ENCODE measurements at regions not wholly inside any gene's neighbourhood (a gene's known extent, or its start where the extent isn't known, plus 50 kb on each side); places are given as distances from the start of the nearest gene placed in this dataset.

DNA sequence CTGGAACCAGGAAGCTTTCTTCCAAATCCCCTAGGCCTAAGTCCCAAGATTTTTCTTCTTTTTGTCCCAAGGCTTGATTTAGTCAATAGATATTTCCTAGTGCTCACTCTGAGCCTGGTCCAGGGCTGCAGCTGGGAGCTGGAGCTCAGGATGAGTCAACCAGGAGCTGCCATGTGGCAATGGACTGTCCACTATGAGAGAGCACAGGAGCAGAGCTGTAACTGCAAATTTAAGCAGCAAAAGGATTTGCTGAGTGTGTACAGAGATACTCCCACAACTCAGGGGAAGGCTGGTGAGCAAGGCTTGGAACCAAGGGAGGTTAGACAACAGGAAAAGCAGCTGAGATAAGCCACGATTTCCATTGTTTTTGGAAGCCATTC, 92.1 kb upstream of the CXCL12 start:
- DNase-seq: no peak

DNA sequence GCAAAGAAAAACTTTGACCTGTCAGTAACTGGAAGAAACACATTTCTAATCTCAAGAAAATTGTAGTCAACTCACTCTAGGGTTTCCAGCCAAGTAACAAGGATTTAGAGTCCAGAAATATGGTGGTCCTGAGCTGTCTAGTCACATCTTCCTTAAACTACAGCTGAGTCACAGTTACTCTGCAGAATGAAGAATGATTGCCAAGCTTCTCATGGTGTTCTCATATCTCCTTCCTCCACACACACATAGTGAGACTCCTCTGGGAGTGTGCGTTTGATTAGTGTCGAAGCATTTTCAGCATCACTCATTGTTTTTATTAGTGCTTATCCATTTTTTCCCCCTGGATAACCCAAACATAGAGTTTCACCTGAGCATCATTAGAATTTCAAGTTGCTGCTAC, 93.1 kb upstream of the CXCL12 start:
- DNase-seq: no peak

DNA sequence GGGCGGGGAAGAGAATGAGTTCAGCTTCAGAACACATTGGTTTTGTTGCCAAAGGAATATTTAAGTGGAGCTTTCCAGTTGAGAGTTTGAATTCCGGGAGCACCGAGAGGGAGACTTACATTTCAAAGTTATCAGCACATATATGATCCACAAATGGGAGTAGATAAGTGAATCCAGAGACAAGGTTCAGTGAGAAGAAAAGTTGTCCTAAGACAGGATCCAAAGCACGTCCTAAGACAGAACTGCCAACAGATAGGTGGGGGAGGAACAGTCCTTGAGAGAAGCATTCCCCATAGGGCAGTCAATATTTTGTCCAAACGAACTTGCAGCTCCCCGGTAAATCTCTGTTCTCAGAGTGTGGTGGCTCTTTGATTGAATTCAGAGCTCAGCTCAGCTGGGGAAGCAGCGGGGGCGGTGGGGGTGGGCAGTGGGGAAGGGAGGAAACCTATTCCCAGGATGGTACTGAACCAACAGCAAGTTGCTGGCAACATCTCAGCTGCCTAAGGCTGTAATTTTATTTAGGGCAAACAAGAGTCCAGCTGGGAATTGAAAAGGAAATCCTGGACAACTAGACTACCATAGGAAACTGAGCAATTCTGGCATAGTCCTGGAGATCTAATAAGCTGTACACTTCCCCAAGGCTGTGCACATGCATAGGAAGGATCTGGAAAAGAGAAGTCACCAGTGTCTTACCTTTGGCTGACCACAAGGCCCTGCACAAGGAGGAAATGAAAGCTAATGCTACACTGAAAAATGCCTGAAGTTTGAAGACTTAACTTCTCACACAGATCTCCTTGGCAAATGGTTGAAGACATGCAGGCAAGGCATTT, 94.2 kb upstream of the CXCL12 start:
- DNase-seq: no peak

DNA sequence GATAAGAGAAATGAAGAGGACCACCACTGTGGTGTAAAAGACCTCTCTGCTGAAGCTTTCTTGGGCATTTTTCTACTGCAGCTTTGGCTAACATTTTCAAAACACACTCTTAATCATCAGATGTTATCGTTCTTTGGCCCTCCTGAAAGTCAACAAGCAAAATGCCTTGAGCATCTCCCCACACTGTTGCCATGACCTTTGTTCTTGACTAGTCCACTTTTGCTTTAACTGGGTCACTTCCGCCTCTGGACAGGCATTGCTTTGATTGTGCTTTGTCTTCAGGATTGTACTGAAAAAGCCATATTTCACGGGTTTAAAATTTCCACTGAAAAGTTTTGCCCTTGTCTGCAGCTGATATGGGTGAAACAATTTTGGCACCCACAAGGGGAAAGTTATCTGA, 107.8 kb upstream of the CXCL12 start:
- DNase-seq: no peak

DNA sequence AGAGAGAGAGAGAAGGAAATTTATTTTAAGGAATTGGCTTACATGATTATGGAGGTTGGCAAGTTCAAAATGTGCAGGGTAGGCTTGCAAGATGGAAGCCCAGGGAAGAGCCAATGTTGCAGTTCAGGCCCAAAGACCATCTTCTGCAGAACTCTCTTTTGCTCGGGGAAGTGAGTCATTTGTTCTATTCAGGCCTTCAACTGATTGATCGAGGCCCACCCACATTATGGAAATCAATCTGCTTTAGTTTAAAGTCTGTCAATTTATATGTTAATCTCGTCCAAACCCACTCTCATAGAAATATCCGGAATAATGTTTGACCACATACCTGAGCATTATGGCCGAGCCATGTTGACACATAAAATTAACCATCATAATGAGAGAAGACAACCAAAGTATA, 113.3 kb upstream of the CXCL12 start:
- DNase-seq: no peak

DNA sequence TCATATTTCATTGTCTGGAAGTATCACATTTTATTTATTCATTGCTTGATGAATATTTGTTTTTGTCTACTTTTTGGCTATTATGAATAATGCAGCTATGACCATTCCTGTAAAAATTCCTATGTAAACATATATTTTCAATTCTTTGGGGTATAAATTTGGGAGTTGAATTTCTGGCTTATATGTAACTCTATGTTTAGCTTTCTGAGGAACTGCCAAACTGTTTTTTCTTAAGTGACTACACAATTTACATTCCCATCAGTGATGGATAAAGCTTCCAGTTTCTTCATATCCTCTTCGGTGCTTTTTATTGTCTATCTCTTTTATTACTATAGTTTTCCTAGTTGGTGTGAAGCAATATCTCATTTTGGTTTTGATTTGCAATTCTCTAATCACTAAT, 115.6 kb upstream of the CXCL12 start:
- DNase-seq: no peak

DNA sequence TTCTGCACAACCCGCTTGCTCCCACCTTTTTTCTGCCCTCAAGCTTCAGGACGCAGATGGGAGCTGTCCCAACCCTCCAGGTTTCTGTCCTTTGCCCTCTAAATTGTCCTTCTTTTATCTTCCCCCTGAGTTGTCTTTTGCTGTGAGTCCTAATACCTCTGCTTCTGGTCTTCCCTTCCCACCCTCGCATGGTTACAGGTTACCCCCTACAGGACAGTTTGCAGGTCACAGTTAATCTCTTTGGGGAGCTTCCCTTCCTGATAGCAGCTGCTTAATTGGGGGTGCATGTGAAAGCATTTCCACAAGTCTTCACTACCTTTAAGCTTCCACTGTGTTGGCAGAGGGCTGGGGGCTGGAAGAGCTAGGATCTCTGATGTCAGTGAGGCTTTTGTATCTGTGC, 121.5 kb upstream of the CXCL12 start:
- DNase-seq: no peak

DNA sequence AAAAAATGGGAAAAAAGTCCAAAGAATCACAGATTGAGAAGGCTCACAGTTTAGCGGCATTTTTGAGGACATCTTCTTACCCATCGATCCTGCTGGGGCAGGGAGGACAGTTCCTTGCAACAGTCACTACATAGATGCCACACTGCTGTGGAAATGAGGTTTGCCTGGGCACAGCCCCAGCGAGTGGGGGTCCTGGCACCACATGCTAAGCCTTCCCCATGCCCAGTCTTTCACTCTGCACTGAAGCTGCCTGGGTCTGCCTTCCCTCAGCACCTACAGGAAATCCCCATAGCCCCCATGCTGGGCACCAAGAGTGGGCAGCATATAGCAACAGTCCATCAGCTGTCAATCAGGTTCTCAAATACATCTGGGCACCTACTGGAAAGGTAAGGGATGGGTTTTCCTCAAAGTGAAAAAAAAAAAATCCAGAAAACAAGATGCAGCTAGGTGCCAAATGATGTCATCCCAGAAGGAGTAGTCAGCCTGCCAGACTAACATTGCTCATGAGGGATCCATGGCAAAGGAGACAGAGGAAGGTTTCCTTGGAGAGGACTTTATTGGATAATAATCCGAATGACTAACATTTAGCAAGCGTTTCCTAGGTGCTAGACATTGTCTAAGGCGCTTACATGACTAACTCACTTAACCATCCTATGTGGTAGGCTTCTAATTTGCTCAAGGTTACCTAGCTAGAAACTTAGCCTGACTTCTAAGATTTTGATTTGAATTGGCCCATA, 125.7 kb upstream of the CXCL12 start:
- DNase-seq: no peak

DNA sequence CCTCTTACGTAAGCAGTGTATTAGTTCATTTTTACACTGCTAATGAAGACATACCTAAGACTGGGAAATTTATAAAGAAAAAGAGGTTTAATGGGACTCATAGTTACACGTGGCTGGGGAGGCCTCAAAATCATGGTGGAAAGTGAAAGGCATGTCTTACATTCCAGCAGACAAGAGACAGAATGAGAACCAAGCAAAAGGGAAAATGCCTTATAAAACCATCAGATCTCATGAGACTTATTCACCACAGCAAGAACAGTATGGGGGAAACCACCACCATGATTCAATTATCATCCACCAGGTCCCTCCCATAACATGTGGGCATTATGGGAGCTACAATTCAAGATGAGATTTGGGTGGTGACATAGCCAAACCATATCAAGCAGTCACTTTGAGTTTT, 126.3 kb upstream of the CXCL12 start:
- DNase-seq: no peak

DNA sequence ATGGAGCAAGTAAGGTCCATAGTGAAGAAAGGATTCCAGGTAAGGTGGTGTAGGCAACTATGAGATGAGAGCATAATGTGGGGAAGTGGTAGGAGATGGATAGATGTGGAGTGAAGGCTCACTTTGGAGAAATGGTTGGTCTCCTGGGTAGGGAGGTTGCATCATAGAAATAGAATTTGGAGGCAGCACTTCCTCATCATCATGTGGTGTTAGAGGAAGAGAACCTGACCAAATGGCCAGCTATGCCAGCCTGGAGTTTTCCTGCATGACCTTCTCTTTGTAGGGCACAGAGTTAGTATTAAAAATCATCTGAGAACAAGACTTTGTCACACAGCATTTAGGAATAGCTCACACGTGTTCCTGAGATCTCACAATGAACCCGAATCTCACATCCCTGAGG, 126.7 kb upstream of the CXCL12 start:
- no peak for DNase-seq

DNA sequence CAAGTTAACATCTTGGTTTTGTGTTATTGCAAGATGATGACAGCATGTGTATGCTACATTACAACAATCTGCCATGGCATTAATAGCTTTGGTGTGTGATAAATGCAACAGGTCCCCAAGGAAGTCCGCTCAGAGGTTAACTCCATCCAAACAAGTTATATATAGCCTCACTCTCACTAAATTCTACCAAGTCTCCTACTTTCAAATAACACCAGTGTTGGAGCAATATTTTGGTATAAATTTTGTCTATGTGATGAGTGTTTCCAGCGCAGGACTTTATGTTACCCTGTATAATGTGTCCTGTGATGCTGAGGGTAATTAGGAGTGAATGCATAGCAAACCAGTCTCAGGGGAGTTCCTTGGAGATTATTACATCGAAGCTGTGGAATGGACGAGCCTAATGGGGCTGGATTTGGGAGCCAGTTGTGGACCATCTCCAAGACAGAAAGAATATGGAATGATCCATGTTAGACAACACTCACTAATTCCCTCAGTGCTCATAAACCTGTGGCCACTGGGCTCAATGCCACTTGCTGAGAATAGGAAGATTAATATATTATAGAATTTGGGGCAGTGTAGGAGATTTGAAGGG, 127.6 kb upstream of the CXCL12 start:
- no peak for DNase-seq

DNA sequence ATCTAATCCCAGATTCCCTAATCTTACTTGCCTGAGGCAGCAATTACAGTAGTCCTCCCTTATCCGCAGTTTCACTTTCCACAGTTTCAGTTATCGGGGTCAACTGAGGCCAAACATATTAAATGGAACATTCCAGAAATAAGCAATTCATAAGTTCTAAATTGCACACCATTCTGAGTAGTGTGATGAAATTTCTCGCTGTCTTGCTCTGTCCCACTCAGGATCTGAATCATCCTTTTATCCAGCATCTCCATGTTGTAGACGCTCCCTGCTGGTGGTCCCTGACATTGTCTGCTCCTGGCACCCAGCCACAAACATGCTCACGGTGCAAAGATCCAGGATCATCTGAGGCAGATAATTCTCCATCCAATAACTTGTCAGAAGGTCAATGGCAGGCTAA, 128.7 kb upstream of the CXCL12 start:
- DNase-seq: no peak

DNA sequence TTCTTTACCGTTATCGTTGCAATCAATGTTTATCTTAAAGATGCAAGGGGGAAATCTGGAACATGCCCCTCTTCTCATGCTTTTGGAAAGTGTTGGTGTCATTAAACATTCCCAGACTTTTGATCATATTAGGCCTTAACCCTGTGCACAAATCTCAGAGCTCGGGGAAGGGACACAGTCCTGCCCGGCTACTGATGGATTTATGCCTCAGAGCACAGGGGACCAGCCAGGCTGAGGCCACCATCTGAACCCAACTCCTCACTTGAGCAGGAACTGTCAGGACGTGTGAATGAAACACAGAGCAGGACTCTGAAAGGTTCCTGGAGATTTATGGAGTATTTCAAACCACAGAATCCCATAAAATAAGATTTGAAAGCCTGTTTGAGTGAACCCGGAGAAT, 132.0 kb upstream of the CXCL12 start:
- DNase-seq: no peak

DNA sequence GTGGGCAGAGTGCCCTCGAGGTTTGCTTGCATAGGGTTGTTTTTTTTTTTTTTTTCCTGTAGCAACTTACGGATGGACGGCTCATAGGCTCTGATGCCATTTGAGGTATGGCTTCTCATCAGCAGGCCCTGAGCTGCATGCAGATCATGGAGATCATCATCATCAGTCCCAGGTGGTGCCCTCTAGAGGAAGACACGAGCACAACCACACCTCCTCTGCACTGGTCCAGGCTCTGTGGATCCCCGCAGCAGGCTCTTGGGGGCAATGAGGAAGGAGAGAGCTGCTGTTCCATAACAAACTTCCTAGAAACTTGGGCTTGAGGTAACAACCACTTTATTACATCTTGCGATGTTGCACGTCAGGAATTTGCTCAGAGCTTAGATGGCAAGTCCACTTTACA, 132.7 kb upstream of the CXCL12 start:
- no peak for DNase-seq

DNA sequence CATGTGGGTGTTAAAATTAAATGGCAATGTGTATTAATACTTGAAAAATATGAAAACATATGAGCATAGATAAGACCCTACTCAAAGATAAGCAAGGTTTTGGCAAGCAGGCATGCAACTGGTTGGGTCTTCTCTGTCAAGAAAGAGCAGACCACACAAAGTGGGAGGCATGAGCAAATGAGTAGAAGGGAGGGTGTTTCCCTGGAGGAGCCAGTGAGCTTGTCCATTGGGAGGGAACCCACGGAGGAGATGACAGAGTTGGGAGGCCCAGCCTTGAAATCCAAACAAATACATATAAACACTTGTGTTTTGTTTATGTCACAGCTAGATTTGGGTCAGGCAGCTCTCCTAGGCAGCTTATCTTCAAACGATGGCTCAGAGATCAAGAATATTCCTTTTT, 134.5 kb upstream of the CXCL12 start:
- no peak for DNase-seq

DNA sequence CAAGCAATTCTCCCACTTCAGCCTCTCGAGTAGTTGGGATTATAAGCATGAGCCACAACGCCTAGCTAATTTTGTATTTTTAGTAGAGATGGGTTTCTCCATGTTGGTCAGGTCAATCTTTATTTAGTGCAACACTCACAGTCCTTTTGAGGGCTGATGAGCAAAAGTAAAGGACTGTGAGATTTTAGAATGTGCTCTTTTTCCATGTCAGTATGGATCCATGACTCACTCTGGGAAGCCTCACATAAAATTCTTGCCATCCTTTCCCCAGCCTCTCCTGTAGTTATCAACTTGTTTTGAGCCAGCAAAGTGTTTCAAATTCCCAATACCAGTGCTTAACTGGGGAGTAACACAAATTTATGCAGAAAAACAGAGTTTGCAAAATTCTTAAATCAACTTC, 135.8 kb upstream of the CXCL12 start:
- DNase-seq: no peak

DNA sequence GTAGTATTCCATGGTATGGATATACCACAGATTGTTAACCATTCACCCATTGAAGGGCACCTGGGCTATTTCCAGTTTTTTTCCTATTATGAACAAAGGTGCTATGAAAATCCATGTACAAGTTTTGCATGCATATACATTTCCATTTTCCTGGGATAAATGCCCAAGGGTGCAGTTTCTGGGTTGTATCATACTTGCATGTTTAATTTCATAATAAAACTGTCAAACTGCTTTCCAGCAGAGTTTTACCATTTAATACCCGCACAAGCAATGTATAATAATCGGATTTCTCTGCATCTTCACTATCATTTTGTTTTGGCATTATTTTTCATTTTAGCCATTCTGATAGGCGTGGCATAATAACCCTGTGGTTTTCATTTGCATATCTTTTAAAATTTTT, 154.3 kb upstream of the CXCL12 start:
- DNase-seq: no peak

DNA sequence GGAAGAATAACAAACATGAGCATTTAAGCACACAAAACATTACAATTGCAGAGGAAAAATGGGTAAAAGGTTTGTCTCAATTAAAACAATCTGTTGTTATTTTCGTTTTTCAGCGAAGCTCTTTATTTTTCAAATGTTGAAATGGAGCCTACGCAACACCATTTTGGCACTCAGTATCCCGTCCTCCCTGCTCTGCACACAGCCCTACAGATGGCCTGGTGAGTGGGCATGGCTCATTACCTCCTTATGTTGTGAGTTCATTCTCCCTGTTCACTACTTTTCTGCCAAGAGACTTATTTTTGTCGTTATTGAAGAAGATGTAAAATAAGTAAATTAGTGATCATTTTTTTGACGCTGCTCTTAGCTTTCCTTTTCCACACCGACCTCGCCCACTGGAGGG, 167.8 kb upstream of the CXCL12 start:
- no peak for DNase-seq

DNA sequence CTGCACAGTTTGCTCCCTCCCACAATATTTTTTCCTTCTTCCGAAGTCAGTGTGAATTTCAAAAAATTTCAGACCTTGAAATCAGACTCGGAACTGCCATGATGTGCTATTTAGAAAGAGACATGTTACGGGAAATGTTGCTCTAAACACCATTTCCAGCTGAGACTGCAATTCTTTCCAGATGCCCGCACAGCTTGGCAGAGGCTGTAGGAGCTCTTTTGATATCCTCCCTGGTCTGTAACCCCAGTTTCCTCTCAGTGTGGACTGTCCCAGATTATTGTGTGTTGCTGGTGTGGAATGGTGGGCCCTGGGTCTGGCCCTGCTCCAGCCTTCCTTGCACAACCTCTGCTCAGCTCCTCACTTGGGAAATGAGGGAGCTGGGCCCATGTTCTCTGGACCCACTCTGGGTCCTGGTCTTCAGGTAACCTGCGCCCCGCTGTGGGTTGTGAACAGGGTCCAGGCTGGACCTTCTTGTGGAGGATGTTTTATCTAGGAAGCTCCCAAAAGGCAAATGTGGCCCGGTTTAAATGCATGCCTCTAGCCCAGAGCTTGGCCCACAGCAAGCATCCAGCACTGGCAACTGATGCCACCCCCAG, 172.8 kb upstream of the CXCL12 start:
- no peak for DNase-seq

DNA sequence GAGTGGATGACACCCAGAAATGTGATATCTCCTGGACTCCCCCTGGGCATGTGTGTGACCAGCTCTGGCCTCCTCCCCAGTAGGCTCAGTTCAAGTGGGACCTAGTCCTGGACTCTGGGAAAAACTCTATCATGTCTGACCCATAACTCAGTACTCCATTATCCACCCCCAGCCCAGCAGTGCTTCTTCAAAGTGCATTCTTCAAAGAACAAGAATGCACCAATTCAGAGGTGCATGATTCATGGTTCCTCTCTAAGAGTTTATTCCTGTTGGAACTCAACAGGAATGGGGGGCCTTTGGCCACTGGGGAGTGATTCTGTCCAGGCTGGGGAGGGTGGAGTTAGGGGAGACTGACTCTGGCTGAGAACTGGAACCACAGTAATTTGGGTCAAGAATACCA, 173.6 kb upstream of the CXCL12 start:
- no peak for DNase-seq

DNA sequence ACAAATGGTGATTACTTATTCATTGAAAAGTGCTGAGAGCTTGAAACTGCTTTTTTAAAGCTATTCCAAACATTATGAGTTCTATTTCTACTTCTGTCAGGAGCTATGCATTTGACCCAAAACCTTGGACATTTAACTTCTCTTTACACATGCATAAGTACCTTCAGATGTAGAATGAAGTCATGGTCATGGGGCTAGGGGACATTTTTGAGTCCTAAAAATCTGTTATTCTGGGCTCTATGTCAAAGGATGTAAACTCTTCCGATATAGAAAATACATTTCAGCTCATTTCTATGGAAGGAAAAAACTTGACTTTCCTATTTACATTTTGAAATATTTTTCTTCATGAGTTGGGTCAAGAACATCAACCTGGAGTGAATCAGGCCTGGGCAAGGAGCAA, 179.5 kb upstream of the CXCL12 start:
- DNase-seq: no peak

DNA sequence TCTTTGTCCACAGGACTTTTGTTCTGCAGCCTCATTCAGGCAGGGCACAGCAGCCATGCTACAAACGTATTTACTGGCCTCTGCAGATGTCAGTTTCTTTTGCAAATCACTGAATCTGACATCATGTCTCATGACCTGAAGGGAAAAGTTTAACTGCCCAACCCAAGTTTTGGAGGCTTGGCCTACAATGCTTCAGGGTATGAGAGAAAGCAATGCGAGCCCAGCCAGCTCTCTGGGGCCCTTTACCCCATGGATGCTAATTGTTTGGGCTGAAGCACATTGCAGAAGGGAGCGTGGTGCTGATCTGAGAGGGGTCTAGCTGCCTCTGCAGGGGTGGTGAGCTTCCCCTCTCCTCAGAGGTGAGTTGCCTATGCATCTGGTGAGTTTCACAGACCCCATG, 179.9 kb upstream of the CXCL12 start:
- DNase-seq: no peak

DNA sequence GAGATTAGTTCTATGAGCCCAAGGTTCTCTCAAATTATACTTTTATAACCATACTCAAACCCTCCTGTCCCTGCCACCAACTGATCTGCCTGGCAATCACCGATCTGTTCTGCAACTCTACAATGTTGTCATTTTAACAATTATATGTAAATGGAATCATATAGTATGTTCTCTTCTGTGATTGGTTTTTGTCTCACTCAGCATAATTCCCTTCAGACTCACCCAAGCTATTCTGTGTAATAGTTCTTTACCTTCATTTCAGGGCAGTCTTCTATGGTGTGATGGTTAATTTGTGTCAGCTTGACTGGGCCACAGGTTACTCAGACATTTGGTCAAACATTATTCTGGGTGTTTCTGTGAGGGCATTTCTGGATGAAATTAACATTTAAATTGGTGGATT, 181.9 kb upstream of the CXCL12 start:
- no peak for DNase-seq

DNA sequence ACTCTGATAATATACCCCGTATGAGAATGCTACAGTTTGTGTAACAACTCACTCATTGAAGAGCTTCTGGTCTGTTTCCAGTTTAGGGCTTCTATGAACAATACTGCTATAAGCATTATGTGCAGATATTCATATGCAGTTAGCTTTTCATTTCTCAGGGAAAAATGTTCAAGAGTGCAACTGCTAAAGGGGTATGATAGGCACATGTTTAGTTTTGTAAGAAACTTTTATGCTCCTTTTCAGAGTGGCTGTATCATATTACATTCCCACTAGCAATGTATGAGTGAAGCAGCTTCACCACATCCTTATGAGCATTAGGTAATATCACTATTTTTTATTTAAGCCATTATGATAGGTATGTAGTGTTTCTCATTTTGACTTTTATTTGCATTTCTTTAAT, 182.6 kb upstream of the CXCL12 start:
- no peak for DNase-seq
